ENCODE measurements at regions not wholly inside any gene's neighbourhood (a gene's known extent, or its start where the extent isn't known, plus 50 kb on each side); places are given as distances from the start of the nearest gene placed in this dataset.

DNA sequence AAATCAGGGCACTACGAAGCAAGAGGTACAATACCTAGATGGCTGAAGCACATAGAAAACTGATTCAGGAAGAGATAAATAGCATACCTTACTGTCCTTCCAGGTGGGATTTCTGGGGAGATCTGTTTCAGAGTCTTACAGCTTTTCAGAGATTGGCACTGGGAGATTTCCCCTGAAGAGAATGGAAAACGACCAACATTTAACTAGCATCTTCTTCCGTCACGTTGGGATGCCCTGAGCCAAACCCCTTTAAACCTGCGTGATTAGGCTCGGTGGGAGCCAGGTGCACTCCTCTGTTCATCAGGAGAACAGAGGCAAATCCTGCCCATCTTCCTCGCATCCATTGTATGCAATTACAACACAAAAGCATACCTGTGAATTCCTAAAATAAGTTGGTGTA, 614.5 kb downstream of the HDGFL1 start:
- intact Hi-C loops (cut with micrococcal nuclease; ENCODE audit: unreplicated experiment) = no loop called here
- no peak for FAIRE-seq
- Histone ChIP-seq H3K4me3 (replicated peaks in 1 of 3; ENCODE audit: insufficient read depth in 1 of 3, low read depth in 2 of 3, low read length in 3 of 3) (no peak overlapping the region), H3K4me1 (ENCODE audit: insufficient read depth, low read length) (no peaks in the 10 kb centered on the region), H3K36me3 (replicated peaks in 1 of 2; ENCODE audit: control insufficient read depth in 1 of 2, insufficient read depth in 2 of 2, low read length in 2 of 2) (no peaks in the 10 kb centered on the region), H3K9ac (ENCODE audit: insufficient read depth, low read depth, low read length) (no peak overlapping the region), H4K20me1 (ENCODE audit: insufficient read depth, low read length) (no peaks in the 10 kb centered on the region), H3K9me3 (ENCODE audit: low read length) (peaks cover 85% of the 10 kb centered on the region), H3K4me2 (ENCODE audit: low read depth, low read length) (no peak overlapping the region), H3K79me2 (ENCODE audit: insufficient read depth, low read length) (no peaks in the 10 kb centered on the region), H2AFZ (ENCODE audit: low read length) (no peak overlapping the region), H3K27me3 (ENCODE audit: control insufficient read depth in 1 of 2, insufficient read depth in 2 of 2, low read length in 2 of 2) (no peaks in the 10 kb centered on the region), H3K27ac (ENCODE audit: extremely low read length, insufficient read depth, low read length) (no peak overlapping the region)
- in situ Hi-C loops (cut with HindIII; ENCODE audit: extremely low pct_ligation_motif_present, low pct_unique_long_range_greater_than_20kb) = no loop called here
- ATAC-seq = no peak
- 21% methylated on average over 7 of the region's 7 CpGs for WGBS (ENCODE audit: low lambda C conversion rate)
- BruUV-seq (replicated peaks) = no TSS peak
- no peak for DNase-seq (ENCODE audit: low spot score)
- TF ChIP-seq, protein P1, sequence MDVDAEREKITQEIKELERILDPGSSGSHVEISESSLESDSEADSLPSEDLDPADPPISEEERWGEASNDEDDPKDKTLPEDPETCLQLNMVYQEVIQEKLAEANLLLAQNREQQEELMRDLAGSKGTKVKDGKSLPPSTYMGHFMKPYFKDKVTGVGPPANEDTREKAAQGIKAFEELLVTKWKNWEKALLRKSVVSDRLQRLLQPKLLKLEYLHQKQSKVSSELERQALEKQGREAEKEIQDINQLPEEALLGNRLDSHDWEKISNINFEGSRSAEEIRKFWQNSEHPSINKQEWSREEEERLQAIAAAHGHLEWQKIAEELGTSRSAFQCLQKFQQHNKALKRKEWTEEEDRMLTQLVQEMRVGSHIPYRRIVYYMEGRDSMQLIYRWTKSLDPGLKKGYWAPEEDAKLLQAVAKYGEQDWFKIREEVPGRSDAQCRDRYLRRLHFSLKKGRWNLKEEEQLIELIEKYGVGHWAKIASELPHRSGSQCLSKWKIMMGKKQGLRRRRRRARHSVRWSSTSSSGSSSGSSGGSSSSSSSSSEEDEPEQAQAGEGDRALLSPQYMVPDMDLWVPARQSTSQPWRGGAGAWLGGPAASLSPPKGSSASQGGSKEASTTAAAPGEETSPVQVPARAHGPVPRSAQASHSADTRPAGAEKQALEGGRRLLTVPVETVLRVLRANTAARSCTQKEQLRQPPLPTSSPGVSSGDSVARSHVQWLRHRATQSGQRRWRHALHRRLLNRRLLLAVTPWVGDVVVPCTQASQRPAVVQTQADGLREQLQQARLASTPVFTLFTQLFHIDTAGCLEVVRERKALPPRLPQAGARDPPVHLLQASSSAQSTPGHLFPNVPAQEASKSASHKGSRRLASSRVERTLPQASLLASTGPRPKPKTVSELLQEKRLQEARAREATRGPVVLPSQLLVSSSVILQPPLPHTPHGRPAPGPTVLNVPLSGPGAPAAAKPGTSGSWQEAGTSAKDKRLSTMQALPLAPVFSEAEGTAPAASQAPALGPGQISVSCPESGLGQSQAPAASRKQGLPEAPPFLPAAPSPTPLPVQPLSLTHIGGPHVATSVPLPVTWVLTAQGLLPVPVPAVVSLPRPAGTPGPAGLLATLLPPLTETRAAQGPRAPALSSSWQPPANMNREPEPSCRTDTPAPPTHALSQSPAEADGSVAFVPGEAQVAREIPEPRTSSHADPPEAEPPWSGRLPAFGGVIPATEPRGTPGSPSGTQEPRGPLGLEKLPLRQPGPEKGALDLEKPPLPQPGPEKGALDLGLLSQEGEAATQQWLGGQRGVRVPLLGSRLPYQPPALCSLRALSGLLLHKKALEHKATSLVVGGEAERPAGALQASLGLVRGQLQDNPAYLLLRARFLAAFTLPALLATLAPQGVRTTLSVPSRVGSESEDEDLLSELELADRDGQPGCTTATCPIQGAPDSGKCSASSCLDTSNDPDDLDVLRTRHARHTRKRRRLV (CRISPR knock-in tag; IDR thresholded peaks at IDR 0.05) = no peak
- TF ChIP-seq, protein P2, sequence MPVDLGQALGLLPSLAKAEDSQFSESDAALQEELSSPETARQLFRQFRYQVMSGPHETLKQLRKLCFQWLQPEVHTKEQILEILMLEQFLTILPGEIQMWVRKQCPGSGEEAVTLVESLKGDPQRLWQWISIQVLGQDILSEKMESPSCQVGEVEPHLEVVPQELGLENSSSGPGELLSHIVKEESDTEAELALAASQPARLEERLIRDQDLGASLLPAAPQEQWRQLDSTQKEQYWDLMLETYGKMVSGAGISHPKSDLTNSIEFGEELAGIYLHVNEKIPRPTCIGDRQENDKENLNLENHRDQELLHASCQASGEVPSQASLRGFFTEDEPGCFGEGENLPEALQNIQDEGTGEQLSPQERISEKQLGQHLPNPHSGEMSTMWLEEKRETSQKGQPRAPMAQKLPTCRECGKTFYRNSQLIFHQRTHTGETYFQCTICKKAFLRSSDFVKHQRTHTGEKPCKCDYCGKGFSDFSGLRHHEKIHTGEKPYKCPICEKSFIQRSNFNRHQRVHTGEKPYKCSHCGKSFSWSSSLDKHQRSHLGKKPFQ (CRISPR knock-in tag; IDR thresholded peaks at IDR 0.05; ENCODE audit: insufficient replicate concordance) = no peak
- TF ChIP-seq ZNF367 (CRISPR knock-in tag; IDR thresholded peaks at IDR 0.05; ENCODE audit: borderline replicate concordance) (no peak), ZNF775 (CRISPR knock-in tag; IDR thresholded peaks at IDR 0.05; ENCODE audit: borderline replicate concordance) (no peak), RARA (CRISPR knock-in tag; IDR thresholded peaks at IDR 0.05) (no peak), SIX4 (CRISPR knock-in tag; IDR thresholded peaks at IDR 0.05) (no peak), SIN3B (IDR thresholded peaks at IDR 0.05; ENCODE audit: low read length) (no peak), SETDB1 (CRISPR knock-in tag; IDR thresholded peaks at IDR 0.05; ENCODE audit: borderline replicate concordance) (no peak)
- TF ChIP-seq, protein P3, sequence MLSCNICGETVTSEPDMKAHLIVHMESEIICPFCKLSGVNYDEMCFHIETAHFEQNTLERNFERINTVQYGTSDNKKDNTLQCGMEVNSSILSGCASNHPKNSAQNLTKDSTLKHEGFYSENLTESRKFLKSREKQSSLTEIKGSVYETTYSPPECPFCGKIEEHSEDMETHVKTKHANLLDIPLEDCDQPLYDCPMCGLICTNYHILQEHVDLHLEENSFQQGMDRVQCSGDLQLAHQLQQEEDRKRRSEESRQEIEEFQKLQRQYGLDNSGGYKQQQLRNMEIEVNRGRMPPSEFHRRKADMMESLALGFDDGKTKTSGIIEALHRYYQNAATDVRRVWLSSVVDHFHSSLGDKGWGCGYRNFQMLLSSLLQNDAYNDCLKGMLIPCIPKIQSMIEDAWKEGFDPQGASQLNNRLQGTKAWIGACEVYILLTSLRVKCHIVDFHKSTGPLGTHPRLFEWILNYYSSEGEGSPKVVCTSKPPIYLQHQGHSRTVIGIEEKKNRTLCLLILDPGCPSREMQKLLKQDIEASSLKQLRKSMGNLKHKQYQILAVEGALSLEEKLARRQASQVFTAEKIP (CRISPR knock-in tag; IDR thresholded peaks at IDR 0.05; ENCODE audit: borderline replicate concordance) = no peak
- POLR2A ChIA-PET = no interaction called here
- CTCF ChIA-PET (ENCODE audit: low intra/inter-chr PET ratio, low total read pairs) = no interaction called here

All from HepG2 (cell line).